CD14-positive monocyte (primary cell): ENCODE measurements at regions not wholly inside any gene's neighbourhood (a gene's known extent, or its start where the extent isn't known, plus 50 kb on each side); places are given as distances from the start of the nearest gene placed in this dataset.
"Not testable (repeated sequence)": the region's sequence is repeated elsewhere in the genome, so short reads cannot be mapped to it uniquely, and the experiment has no call there.

Experiments
- DNase-seq, 3 donors: peaks; one replicate each; pipeline ENCODE4 v3.0.0-alpha.2; 2011 to 2022
- H2AFZ ChIP-seq: 2 replicates; pipeline ENCODE4 v1.6.0; 2012; ENCODE audit warnings: mild to moderate bottlenecking, low read depth, low read length, inconsistent platforms; ENCODE audit not compliant: insufficient read depth, poor library complexity, severe bottlenecking
- H3K27ac ChIP-seq, 2 donors: 1 replicate in 1 of 2; 2 replicates in 1 of 2; pipeline ENCODE4 v1.5.1; 2012 to 2013; ENCODE audit warnings: low read length in 2 of 2, control low read depth in 1 of 2, inconsistent platforms in 1 of 2, low read depth in 1 of 2, mild to moderate bottlenecking in 1 of 2
- H3K27me3 ChIP-seq, 2 donors: one replicate each; pipeline versions ENCODE4 v1.6.0 to v1.6.1; 2011 to 2013; ENCODE audit warnings: low read length in 2 of 2; ENCODE audit not compliant: control insufficient read depth in 2 of 2, insufficient read depth in 2 of 2
- H3K36me3 ChIP-seq, 2 donors: replicated peaks in 1 of 2; 1 replicate in 1 of 2; 2 replicates in 1 of 2; pipeline versions ENCODE4 v1.5.1 to v1.6.1; 2012 to 2013; ENCODE audit warnings: low read length in 2 of 2, control low read depth in 1 of 2, inconsistent platforms in 1 of 2, mild to moderate bottlenecking in 1 of 2; ENCODE audit not compliant: insufficient read depth in 2 of 2, control insufficient read depth in 1 of 2
- H3K4me1 ChIP-seq, 2 donors: 1 replicate in 1 of 2; 2 replicates in 1 of 2; pipeline versions ENCODE4 v1.5.1 to v1.6.1; 2012 to 2013; ENCODE audit warnings: low read length in 2 of 2, control low read depth in 1 of 2, inconsistent platforms in 1 of 2, mild to moderate bottlenecking in 1 of 2, moderate library complexity in 1 of 2; ENCODE audit not compliant: insufficient read depth in 2 of 2, control insufficient read depth in 1 of 2
- H3K4me2 ChIP-seq: replicated peaks from 2 replicates; pipeline ENCODE3; 2012; ENCODE audit warnings: low read length, moderate library complexity, mild to moderate bottlenecking; ENCODE audit not compliant: poor library complexity, severe bottlenecking; ENCODE audit errors: extremely low read depth
- H3K4me3 ChIP-seq, 3 experiments: fragments of 200-600 bp in 1 of 3; sonication (generic) in 1 of 3; replicated peaks in 1 of 3; 1 replicate in 2 of 3; 2 replicates in 1 of 3; pipeline ENCODE4 v1.5.1; 2011 to 2013; ENCODE audit warnings: low read length in 3 of 3, mild to moderate bottlenecking in 3 of 3, control low read depth in 2 of 3, low read depth in 2 of 3, inconsistent platforms in 1 of 3, moderate library complexity in 1 of 3
- H3K79me2 ChIP-seq: 2 replicates; pipeline ENCODE4 v1.6.0; 2012; ENCODE audit warnings: mild to moderate bottlenecking, control low read depth, inconsistent platforms, low read length, moderate library complexity; ENCODE audit not compliant: insufficient read depth
- H3K9ac ChIP-seq: 2 replicates; pipeline ENCODE4 v1.6.0; 2017; ENCODE audit warnings: low read length, mild to moderate bottlenecking; ENCODE audit not compliant: insufficient read depth, poor library complexity, severe bottlenecking
- H3K9me3 ChIP-seq, 2 donors: replicated peaks in 1 of 2; 1 replicate in 1 of 2; 2 replicates in 1 of 2; pipeline versions ENCODE4 v1.5.1 to v1.6.1; 2012 to 2013; ENCODE audit warnings: low read length in 2 of 2, control low read depth in 1 of 2; ENCODE audit not compliant: control insufficient read depth in 1 of 2, insufficient read depth in 1 of 2
- H4K20me1 ChIP-seq: 2 replicates; pipeline ENCODE4 v1.6.0; 2012; ENCODE audit warnings: mild to moderate bottlenecking, low read length, control low read depth, moderate library complexity; ENCODE audit not compliant: insufficient read depth
- H3K27ac Mint-ChIP-seq, 7 donors: one replicate each; pipeline ENCODE4 v1.8.0; 2020; ENCODE audit warnings: mild to moderate bottlenecking in 7 of 7, mixed read lengths in 7 of 7, moderate library complexity in 6 of 7, inconsistent platforms in 2 of 7
- H3K27me3 Mint-ChIP-seq, 3 donors: one replicate each; pipeline ENCODE4 v1.8.0; 2021 to 2022; ENCODE audit warnings: low read depth in 3 of 3, mild to moderate bottlenecking in 3 of 3, mixed read lengths in 3 of 3, moderate library complexity in 3 of 3, inconsistent platforms in 1 of 3
- H3K36me3 Mint-ChIP-seq, 2 donors: one replicate each; pipeline ENCODE4 v1.8.0; 2020; ENCODE audit warnings: mixed read lengths in 2 of 2, inconsistent platforms in 1 of 2, mild to moderate bottlenecking in 1 of 2
- H3K4me1 Mint-ChIP-seq: one replicate; pipeline ENCODE4 v1.8.0; 2020; ENCODE audit warnings: mild to moderate bottlenecking, mixed read lengths
- H3K4me3 Mint-ChIP-seq, 2 donors: one replicate each; pipeline ENCODE4 v1.8.0; 2020; ENCODE audit warnings: mild to moderate bottlenecking in 2 of 2, mixed read lengths in 2 of 2, moderate library complexity in 1 of 2
- H3K9me3 Mint-ChIP-seq, 7 donors: one replicate each; pipeline ENCODE4 v1.8.0; 2020 to 2022; ENCODE audit warnings: mixed read lengths in 7 of 7, mild to moderate bottlenecking in 6 of 7, moderate library complexity in 6 of 7, inconsistent platforms in 2 of 7
- WGBS: methylation state at CpG from one replicate; pipeline ENCODE4 v1.1.5; 2013; ENCODE audit warnings: missing lambda C conversion rate; ENCODE audit not compliant: insufficient coverage; 5-methylcytosine and 5-hydroxymethylcytosine counted together
- intact Hi-C, 2 donors: fragments of 100-400 bp; cut with micrococcal nuclease; formaldehyde crosslinking; loops; one replicate each; pipeline versions ENCODE4 v1.15.0 to v1.15.1; 2023
- TF ChIP-seq, protein P1 (sequence below): fragments of 200-600 bp; IDR thresholded peaks from one replicate; pipeline ENCODE4 v1.8.0; 2022; ENCODE audit warnings: antibody characterized with exemption, mild to moderate bottlenecking

DNA sequence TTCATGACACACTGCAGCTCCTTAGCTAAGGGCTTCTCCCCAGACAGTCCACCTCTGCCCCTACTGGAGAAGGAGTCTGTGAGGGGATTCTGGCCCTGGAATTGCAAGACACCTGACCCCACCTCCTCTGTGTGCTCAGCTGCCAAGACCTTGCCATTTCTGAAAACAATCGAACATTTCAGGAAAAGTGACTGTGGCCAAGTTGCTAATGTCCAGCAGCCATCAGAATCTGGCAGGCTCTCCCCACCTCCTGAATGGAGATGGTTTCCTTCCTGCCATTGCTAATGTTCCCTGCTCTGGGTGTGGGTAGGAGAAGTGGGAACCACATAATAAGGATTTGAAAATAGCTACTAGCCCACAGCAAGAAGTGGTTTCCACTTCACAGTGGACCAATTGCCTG lies 127.2 kb upstream of the ALX4 start:
- Histone ChIP-seq H3K79me2 (no peaks in the 10 kb centered on the region), H2AFZ (no peak overlapping the region), H3K4me1 (no peaks in the 10 kb centered on the region), H3K4me2 (no peak overlapping the region), H3K27me3 (peaks cover 0 to 4% of the 10 kb centered on the region in 2 donors), H3K4me3 (no peak overlapping the region), H3K9ac (no peak overlapping the region), H3K27ac (no peak overlapping the region), H3K36me3 (no peaks in the 10 kb centered on the region), H4K20me1 (no peaks in the 10 kb centered on the region), H3K9me3 (no peaks in the 10 kb centered on the region)
- TF ChIP-seq, protein P1, sequence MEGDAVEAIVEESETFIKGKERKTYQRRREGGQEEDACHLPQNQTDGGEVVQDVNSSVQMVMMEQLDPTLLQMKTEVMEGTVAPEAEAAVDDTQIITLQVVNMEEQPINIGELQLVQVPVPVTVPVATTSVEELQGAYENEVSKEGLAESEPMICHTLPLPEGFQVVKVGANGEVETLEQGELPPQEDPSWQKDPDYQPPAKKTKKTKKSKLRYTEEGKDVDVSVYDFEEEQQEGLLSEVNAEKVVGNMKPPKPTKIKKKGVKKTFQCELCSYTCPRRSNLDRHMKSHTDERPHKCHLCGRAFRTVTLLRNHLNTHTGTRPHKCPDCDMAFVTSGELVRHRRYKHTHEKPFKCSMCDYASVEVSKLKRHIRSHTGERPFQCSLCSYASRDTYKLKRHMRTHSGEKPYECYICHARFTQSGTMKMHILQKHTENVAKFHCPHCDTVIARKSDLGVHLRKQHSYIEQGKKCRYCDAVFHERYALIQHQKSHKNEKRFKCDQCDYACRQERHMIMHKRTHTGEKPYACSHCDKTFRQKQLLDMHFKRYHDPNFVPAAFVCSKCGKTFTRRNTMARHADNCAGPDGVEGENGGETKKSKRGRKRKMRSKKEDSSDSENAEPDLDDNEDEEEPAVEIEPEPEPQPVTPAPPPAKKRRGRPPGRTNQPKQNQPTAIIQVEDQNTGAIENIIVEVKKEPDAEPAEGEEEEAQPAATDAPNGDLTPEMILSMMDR = no peak
- no peak overlapping the region for H3K4me3 Mint-ChIP-seq
- H3K36me3 Mint-ChIP-seq = no peaks in the 10 kb centered on the region
- no peak overlapping the region for H3K27ac Mint-ChIP-seq
- 50% methylated on average over 1 of the region's 1 CpG for WGBS
- intact Hi-C loops = no loop called here
- no peaks in the 10 kb centered on the region for H3K4me1 Mint-ChIP-seq
- DNase-seq = no peak
- H3K9me3 Mint-ChIP-seq = peaks cover 0 to 11% (median 3%) of the 10 kb centered on the region in 7 donors
- H3K27me3 Mint-ChIP-seq = peaks cover 19 to 39% (median 28%) of the 10 kb centered on the region in 3 donors

DNA sequence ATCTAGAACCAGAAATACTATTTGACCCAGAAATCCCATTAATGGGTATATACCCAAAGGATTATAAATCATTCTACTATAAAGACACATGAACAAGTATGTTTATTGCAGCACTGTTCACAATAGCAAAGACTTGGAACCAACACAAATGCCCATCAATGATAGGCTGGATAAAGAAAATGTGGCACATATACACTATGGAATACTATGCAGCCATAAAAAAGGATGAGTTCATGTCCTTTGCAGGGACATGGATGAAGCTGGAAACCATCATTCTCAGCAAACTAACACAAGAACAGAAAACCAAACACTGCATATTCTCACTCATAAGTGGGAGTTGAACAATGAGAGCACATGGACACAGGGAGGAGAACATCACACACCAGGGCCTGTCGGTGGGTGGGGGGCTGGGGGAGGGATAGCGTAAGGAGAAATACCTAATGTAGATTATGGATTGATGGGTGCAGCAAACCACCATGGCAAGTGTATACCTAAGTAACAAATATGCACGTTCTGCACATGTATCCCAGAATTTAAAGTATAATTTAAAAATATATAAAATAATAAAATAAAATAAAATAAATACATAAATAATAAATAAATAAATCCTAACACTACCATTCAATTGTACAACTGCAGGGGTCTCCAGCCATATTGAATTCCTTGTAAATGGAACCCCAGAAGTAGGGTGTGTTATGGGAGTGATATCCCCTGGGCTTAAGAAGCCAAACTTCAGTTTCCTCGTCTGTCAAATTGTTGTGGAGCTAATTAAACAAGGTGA lies 122.4 kb upstream of the CD82 start:
- H3K36me3 ChIP-seq, H3K9me3 ChIP-seq, H3K4me1 Mint-ChIP-seq, DNase-seq, H3K27me3 ChIP-seq, H3K4me3 ChIP-seq, H3K4me1 ChIP-seq, intact Hi-C loops, H4K20me1 ChIP-seq, H2AFZ ChIP-seq, H3K9ac ChIP-seq, H3K27ac ChIP-seq, H3K27ac Mint-ChIP-seq, H3K79me2 ChIP-seq, H3K4me3 Mint-ChIP-seq, H3K4me2 ChIP-seq, H3K36me3 Mint-ChIP-seq: not testable (repeated sequence)
- no CpG with 5 or more reads among the region's 4 CpGs for WGBS
- Mint-ChIP-seq H3K9me3 (peaks cover 0 to 11% (median 5%) of the 10 kb centered on the region in 7 donors), H3K27me3 (peaks cover 13 to 28% (median 18%) of the 10 kb centered on the region in 3 donors)
